GM20000 (cell line): ENCODE measurements at regions not wholly inside any gene's neighbourhood (a gene's known extent, or its start where the extent isn't known, plus 50 kb on each side); places are given as distances from the start of the nearest gene placed in this dataset.

Experiments used
- DNase-seq: peaks from one replicate; pipeline ENCODE4 v3.0.0; 2012; ENCODE audit warnings: low spot score
- TF ChIP-seq, protein P1 (sequence below): IDR thresholded peaks from 2 replicates; pipeline ENCODE4 v1.5.1; 2012; ENCODE audit warnings: mild to moderate bottlenecking, control low read depth; ENCODE audit errors: extremely low read depth, missing control alignments

DNA sequence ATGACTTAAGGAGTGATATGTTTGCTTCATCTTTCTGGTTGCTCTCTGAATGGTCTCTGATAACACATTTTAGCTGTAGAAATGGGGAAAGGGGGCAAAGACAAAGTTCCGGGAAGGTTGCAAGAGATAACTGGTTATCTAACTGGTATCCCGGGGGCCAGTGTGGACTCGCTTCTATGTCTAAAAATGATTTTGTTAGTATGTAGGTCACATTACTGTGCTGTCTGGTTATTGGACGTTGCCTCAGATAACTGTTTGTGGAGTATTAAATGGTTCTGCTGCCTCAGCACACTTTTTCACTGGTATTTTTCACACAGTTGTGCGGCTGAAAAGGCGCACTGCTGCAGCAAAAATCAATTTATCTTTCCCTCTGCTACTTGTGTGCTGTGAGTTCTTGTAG, 63.0 kb upstream of the ZNF536 start:
- no peak for DNase-seq
- TF ChIP-seq, protein P1, sequence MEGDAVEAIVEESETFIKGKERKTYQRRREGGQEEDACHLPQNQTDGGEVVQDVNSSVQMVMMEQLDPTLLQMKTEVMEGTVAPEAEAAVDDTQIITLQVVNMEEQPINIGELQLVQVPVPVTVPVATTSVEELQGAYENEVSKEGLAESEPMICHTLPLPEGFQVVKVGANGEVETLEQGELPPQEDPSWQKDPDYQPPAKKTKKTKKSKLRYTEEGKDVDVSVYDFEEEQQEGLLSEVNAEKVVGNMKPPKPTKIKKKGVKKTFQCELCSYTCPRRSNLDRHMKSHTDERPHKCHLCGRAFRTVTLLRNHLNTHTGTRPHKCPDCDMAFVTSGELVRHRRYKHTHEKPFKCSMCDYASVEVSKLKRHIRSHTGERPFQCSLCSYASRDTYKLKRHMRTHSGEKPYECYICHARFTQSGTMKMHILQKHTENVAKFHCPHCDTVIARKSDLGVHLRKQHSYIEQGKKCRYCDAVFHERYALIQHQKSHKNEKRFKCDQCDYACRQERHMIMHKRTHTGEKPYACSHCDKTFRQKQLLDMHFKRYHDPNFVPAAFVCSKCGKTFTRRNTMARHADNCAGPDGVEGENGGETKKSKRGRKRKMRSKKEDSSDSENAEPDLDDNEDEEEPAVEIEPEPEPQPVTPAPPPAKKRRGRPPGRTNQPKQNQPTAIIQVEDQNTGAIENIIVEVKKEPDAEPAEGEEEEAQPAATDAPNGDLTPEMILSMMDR, result no peak

DNA sequence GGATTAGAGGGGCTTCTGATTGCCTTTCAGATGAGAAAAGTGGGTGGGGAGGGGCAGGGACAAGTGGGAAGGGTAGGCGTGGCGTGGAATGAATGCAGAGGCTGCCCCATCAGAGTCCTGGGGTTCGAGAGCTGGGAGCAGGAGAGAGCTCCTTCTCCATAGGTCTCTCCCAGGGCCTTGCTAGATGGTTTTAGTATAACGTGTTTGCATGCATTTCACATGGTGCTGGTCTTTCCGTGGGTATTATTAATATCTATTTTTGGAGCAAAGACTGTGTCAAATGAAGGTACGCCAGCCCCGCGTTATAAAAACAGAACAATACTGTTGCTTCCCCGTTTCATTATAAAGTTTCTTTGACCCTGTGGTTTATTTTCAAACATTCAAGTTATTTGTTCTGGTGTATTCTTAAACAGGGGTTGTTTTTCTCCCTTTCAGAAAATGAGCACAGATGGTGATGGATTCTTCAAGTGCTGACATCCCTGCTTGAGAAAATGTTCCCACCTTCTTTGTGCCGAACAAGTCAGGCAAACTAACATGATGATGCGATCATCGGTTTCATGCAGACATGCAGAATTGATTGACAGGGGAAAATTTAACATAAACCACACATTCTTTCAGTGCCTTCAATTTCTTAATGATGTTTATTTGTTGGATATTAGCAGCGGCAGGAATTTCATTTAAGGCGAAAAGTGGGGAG, 62.1 kb upstream of the ZNF536 start:
- TF ChIP-seq, protein P1, result no peak
- DNase-seq, result no peak

DNA sequence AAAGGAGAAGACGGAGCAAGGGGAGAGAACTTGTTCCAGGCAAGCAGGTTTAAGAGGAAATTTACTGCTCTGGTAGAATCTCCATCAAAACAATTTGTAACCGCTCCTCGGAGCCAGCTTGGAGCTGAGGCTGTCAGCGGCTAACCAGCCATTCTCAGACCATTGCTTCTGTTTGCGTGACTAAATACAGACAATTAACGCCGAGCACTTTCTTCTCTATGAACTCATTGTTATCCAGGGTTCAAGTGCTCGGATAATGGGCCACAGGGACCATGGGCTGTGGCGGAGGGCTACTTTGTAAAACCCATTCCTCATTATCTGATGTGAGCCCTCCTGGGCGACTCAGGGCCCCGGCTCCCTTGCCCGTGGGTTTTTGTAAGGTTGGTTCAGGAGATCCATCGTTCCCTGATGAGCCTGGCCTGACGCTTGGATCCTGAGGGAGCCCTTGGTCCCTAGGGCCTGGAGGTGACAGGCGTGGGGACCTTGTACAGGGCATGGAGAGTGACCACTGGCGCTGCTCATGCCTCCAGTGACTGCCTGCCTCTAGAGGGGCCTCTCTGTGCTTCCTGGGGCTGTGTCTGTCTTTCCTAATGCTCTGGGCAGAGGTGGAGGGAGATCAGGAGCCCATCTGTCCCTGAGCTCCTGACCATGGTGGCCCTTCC, 61.5 kb upstream of the ZNF536 start:
- DNase-seq, result no peak
- TF ChIP-seq, protein P1, result no peak

DNA sequence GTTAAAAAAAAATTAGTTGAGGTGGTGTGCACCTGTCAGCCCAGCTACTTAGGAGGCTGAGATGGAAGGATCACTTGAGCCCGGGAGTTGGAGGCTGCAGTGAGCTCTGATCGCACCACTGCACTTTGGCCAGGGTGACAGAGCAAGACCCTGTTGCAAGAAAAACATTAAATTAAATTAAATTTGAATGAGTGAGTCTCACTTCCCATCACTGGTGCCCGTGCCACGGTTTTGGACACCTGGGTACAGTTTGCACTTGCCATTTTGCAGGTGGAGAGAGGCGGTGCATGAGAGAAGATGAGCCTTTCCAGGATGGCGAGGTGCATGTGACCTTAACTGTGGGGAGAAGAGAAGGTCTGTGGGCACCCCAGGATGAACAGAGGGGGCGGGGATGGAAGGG, 60.3 kb upstream of the ZNF536 start:
- TF ChIP-seq, protein P1, result no peak
- no peak for DNase-seq

DNA sequence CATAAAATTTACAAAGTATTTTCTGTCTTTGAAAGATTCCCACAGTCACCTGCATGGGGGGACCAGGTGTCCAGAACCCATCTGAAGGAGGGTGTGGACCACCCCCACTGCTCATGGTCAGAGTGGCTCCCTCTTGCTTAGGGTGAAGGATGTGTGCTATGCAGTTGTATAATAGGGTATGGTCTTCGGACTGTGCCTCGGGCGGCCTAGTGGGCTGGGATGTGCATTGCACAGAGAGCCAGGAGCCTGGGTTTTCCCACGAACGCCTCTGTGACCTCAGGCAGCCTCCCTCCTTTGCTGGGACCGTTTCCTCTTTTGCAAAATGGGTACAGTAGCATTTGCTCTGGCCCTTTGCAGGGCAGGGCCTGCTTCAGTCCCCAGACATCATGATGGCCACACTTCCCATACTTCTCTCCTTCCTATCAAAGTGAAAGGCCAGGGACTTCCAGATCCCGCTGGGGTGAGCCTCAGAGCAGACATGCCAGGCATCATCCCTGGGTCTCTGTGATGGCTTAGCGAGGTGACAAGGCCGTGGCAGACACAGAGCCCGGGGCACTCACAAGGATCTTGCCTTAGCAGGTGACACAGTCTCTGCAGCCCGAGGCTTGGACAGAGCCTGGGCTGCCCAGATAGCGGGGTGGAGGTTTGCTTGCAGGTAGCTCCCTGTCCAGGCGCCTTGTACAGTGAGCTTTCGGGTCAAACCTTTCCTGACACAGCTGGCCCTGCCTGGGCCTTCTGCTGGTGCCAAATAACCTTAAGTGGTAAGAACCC, 59.4 kb upstream of the ZNF536 start:
- no peak for DNase-seq
- TF ChIP-seq, protein P1, result no peak

DNA sequence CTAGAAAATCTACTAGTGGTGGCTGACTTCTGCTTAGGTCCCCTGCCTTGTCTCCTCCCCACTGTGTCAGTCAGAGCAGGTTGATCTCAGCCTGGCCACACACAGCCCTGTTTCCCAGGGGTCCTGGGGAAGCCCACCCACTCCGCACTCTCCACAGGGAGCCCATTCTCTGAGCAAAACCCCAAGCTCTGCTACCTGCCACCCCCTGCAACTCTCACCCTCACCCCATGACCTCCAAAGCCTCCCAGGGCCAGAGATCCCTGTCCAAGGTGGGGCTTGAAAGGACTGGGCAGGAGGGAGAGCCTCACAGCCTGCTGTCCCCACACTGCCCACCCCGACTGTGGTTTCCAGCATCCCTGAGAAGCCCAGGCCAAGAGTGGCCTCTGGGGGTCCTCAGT, 58.8 kb upstream of the ZNF536 start:
- TF ChIP-seq, protein P1, result no peak
- no peak for DNase-seq
